ENCODE measurements at regions not wholly inside any gene's neighbourhood (a gene's known extent, or its start where the extent isn't known, plus 50 kb on each side); places are given as distances from the start of the nearest gene placed in this dataset.
"Not testable (repeated sequence)": the region's sequence is repeated elsewhere in the genome, so short reads cannot be mapped to it uniquely, and the experiment has no call there.

GRCh38 chr7:52782348-52782747 lies 253.1 kb upstream of the POM121L12 start:
- DNase-seq (ENCODE audit: extremely low read depth, low read depth), result no peak

DNA sequence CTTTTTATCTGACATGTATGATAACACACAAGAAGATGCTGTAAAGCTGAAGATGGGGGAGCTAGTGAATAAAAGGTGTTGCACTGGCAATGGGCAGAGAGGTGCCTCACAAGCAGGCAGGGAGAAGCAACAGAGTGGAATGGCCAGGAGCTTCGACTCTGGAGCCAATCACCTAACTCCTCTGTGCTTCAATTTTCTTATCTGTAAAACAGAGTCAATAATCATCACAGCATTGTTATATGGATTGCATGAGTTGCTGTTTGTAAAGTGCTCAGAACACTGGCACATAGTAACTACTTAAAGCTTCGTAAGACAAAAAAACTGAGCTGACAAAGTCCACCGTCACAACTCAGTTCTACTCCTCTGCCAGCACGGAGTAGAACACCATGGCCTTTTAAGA lies 254.2 kb upstream of the POM121L12 start:
- no peak for DNase-seq (ENCODE audit: extremely low read depth, low read depth)

DNA sequence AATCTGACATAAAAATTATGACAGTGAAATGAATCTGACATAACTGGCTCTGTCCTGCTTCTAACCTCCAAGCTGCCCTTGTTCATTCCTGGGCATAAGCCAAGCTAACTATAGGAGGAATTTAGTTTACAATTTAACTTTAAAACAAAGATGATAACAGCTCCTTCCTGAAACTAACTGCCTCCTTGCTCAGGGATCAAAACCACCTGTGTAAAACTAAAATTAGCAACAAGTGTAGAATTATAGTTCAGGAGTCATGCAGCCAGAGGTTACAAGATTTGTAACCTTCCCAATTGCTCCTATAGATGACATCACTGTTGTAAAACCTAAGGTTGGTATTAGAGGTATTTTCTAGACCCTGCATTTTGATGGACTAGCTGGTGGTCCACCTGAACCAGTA lies 256.4 kb upstream of the POM121L12 start:
- DNase-seq (ENCODE audit: extremely low read depth, low read depth), result no peak

DNA sequence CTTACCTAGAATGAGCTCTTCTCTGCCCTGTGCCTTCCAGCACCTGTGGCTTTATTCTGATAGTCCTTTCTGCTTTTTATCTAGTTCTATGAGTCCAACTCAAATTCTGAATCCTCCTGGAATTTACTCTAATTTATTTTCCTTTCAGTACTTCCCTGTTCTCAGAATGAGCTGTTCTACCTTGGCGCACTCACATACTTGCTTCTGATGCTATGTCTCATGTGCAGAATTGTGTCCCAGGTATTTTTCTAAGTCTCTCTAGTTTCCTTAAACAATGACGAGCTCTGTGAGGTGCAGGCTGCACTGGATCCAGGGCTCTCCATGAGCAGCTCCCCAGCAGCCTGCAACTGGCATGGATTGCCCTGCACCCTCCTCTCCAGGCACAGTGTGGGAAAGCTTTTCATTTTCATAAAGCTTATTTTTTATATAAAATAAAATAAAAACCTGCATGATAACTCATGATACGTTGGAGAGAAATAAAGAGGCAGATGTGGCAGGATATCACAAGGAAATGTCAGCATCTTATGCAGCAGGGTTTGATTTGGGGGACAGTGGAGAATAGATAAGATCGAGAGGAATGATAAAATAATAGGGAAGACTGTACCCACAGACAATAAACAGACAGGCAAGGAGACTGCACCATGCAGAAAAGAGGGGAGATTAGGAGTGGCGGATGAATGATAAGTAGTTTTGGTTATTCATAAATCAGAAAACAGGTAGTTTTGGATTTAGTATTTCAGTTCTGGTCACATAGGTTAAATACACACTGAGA lies 258.2 kb upstream of the POM121L12 start:
- DNase-seq (ENCODE audit: extremely low read depth, low read depth), result no peak

DNA sequence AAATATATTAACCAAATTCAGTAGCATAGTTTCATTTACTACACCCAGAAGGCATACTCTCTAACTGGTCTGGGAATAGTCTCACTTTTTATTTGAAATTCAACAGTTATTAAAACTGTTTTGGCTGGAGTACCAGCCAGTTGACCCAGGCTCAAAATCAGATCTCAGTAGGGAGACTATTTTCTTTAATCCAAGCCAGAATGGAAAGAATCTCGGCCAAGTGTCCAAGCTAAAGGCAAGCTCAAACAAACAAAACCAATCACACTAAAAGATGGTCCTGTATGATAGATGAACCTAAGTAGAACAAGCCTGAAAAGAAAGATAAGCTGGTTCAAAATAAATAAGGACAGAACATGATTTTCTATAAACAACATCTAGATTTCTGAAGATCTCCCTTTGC lies 259.6 kb upstream of the POM121L12 start:
- DNase-seq (ENCODE audit: extremely low read depth, low read depth), result no peak

DNA sequence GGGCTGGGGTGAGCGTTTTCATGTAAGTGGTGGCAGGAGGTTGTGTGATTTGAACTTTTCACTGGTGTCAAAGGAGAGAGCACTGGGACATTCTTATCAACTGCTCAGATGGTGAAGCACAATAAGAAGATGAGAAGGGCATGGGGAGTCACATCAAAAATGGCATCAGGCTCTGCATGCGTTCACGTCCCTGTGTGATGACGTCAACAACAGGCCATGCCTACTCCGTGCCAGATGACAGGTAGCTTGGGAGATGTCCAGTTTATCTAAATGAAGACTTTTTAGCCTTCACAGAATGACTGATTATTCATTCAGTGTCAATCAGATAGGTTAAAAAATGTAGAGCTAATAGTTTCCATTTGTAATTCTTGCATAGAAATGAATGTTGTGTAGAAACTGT lies 264.3 kb upstream of the POM121L12 start:
- DNase-seq (ENCODE audit: extremely low read depth, low read depth), result no peak

GRCh38 chr7:52764492-52765169 lies 270.8 kb upstream of the POM121L12 start:
- DNase-seq (ENCODE audit: extremely low read depth, low read depth), result no peak

DNA sequence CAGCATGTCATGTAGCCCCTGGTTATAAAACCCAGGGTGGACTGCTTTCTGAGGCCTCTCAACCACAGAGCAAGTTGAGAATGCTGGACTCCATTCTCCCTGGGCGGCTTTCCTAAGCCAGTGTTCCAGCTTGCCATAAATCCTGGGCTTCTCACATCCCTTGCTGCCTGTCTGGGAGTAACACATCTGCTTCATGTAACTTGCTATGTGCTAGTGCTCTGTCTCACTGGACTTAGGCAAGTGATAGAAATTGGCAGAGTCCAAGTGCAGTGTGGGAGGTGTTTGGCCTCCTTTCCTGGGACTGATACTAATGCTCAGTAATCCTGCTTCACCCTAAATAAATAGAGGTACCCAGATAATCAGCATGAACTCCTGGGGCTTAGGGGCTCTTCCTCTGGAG lies 277.1 kb upstream of the POM121L12 start:
- no peak for DNase-seq (ENCODE audit: extremely low read depth, low read depth)

DNA sequence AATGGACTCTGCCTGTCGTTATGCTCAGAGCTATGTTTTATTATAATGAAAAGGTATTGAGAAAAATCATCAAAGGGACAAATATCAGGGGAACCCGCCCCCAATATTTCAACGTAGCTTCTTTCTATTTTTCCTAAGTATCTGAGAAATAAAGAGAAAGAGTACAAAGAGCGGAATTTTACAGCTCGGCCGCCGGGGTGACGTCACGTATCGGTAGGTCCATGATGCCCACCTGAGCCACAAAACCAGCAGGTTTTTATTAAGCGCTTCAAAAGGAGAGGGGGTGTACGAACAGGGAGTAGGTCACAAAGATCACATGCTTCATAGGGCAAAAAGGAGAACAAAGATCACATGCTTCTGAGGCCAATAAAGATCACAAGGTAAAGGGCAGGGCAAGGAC lies 281.6 kb upstream of the POM121L12 start:
- DNase-seq (ENCODE audit: extremely low read depth, low read depth), result no peak

DNA sequence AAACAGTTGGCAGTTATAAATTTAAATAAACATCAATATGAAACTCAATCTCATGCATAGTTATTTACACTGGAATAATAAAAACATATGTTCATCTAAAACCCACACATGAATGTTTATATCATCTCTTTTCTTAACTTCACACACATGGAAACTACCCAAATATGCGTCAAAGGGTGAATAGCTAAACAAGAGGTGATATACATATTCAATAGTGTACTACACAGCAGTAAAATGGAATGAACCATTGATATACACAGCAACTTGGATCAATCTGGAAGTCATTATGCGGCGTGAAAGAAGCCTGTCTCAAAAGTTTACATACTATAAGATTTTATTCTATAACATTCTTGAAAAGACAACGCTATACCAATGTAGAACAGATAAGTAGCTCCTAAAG lies 282.5 kb upstream of the POM121L12 start:
- no peak for DNase-seq (ENCODE audit: extremely low read depth, low read depth)

DNA sequence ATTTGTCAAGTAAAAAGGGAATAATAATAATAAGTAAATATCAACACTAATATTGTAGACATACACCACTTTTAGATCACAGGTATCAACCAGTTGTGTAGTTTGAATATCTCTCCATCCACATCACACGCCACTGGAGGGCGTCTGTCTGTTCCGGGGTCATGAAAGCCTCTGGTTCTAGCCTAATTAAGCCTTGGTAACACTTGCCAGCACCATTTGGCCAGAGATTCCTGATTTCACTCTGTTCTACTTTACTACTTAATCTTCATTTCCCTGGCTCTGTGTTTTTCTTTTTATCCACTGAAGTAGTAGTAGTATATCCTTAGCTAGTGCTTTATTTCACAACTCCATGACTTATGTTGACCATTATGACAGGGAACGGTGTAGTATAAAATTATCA lies 285.6 kb upstream of the POM121L12 start:
- no peak for DNase-seq (ENCODE audit: extremely low read depth, low read depth)

GRCh38 chr7:52747817-52748216 lies 287.6 kb upstream of the POM121L12 start:
- no peak for DNase-seq (ENCODE audit: extremely low read depth, low read depth)

- DNase-seq (ENCODE audit: extremely low read depth, low read depth), result no peak
Observed at GRCh38 chr7:52741670-52742290, 293.7 kb upstream of the POM121L12 start.

DNA sequence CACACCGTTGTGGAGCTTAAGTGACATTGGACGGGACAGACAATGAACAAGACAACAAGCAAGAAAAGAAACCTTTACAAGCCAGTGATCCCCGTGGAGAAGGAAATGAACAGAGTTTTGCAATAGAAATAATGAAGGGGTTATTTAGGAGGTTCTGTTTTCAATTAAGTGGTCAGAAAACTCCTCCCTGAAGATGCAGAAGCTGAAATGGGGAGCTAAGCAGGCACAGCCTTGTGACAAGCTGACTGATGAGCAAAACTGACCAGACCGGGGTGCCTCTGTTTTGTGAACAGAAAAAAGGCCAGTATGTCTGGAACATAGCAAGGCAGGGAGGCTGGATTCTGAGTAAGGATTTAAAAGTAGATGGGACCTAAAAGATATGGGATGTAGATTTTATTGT lies 299.8 kb upstream of the POM121L12 start:
- DNase-seq (ENCODE audit: extremely low read depth, low read depth), result no peak

GRCh38 chr7:52728683-52729082 lies 306.8 kb upstream of the POM121L12 start:
- not testable (repeated sequence) for DNase-seq (ENCODE audit: extremely low read depth, low read depth)

DNA sequence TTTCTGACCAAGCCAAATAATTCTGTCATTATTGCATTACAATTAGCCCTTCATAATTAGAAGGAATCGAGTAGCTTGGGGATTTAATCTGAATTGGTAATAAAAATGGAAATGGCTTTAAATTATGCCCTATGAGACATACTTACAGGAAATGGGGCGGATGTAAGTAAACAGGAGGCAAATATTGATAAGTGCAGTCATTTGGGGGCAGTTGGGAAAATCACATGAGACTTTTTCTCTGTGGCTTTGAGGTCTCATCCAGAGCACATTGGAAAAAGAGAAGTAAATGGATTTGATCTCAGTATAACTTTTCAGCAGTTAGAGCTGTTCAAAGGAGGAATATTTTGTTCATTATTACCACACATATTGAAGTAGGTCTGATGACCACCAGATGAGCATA lies 307.8 kb upstream of the POM121L12 start:
- no peak for DNase-seq (ENCODE audit: extremely low read depth, low read depth)

GRCh38 chr7:52726986-52727385 lies 308.4 kb upstream of the POM121L12 start:
- DNase-seq (ENCODE audit: extremely low read depth, low read depth), result no peak

DNA sequence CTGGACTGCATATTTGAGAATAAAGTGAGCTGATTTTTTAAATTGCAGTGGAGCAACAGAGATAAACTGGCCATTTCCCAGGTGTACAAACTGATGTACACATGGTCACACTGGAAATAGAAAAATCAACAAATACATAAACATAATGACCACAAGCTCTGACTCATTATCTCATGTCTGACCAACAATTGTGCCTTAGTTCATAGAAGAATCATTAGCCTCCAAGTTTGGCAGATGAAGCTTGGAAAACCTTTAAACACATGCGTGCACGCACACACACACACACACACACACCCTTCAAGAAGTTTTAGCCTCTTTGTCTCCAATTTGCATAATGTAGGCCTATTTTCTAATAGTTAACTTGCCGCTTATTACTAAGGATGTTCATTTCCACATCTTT lies 308.9 kb upstream of the POM121L12 start:
- DNase-seq (ENCODE audit: extremely low read depth, low read depth), result no peak

DNA sequence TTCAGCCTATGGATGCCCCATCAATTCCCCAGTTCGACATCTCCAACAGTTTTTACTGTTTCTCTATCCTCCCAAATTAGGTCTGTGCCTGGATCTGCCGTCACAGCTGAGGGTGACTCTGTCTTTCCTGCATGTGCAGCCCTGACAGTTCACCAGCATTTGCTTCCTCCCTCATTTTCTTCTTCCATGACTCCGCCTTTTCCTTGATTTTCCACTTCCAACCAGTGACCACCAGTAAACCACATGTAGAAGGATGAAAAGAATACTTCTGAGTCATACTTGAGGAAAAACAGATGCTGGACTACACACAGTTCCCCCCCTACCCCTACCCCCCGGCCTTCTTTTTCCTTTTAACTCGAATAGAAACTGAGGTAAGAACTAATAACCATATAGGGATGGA lies 311.8 kb upstream of the POM121L12 start:
- DNase-seq (ENCODE audit: extremely low read depth, low read depth), result no peak

DNA sequence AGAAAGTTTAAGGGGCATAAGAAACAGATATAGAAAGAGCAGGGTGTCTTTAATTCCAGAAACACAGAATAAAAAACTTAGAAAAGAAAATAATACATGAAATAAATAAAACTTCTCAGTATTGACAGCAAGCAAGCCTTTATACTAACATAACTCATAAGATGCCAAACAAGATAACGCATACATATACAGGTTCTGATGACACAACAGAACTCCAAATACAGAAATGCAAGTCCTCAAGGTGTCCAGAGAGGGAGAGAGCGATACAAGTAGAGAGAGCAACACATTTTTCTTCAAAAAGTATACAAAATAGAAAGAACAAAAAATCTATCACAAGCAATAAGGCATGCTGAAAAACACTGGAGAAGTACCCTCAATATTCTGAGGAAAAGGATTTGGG lies 314.6 kb upstream of the POM121L12 start:
- no peak for DNase-seq (ENCODE audit: extremely low read depth, low read depth)

GRCh38 chr7:52719677-52720076 lies 315.8 kb upstream of the POM121L12 start:
- DNase-seq (ENCODE audit: extremely low read depth, low read depth), result no peak

DNA sequence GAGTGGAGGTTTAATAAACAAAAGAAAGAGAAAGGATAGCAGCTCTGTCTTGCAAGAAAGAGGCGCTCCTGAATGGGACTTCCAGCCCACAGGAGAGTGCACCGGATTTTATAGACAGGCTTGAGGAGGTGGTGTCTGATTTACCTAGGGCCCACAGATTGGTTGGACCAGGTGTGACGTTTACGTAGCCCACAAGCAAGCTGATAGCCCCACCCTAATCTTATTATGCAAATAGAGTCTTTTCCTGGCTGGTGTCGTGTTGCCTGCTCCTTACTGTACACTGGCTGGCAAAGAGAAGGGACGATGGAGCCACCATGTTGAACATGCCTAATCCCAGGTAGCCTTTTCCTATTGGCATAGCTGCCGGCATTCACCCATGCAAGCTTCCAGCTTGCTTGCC lies 319.7 kb upstream of the POM121L12 start:
- no peak for DNase-seq (ENCODE audit: extremely low read depth, low read depth)
